HepG2 (cell line): ENCODE measurements at regions not wholly inside any gene's neighbourhood (a gene's known extent, or its start where the extent isn't known, plus 50 kb on each side); places are given as distances from the start of the nearest gene placed in this dataset.

Experiments
- ATAC-seq: fragments of 200-7000 bp; cut with Tn5 transposase; 3 replicates; pipeline ENCODE4 v1.9.1; 2020; ENCODE audit warnings: mild to moderate bottlenecking, moderate library complexity
- BruUV-seq: library from RNA; stranded (reverse); fragments of 400-500 nt; replicated peaks from 2 replicates; lab custom pipeline; 2021; lab: Mats Ljungman, UMichigan
- CTCF ChIA-PET: fragments of 300-600 bp; formaldehyde crosslinking; extraction: SDS; loops from one replicate; lab custom pipeline; 2021; ENCODE audit warnings: low total read pairs, inconsistent platforms, low intra/inter-chr PET ratio; lab: Yijun Ruan, JAX
- POLR2A ChIA-PET: fragments of 350-600 bp; sonication (Branson Sonifier 250); formaldehyde crosslinking; loops from one replicate; lab custom pipeline; 2020; ENCODE audit warnings: antibody characterized with exemption, inconsistent platforms; lab: Yijun Ruan, JAX
- DNase-seq: peaks from one replicate; pipeline ENCODE4 v3.0.0-alpha.2; 2015; ENCODE audit warnings: low spot score
- FAIRE-seq: peaks from 3 replicates; lab custom pipeline; 2011; peaks lifted over from hg19 to GRCh38; lab: Jason Lieb, UNC
- H2AFZ ChIP-seq: one replicate; pipeline ENCODE4 v1.6.1; 2011; ENCODE audit warnings: low read length, inconsistent platforms
- H3K27ac ChIP-seq: fragments of 300-600 bp; 3 replicates; pipeline ENCODE4 v1.8.0; 2011; ENCODE audit warnings: mixed run types, mild to moderate bottlenecking, mixed read lengths, low read length, inconsistent platforms; ENCODE audit not compliant: insufficient read depth; ENCODE audit errors: extremely low read length
- H3K27me3 ChIP-seq, 2 experiments: fragments of 200-600 bp in 1 of 2; 2 replicates in 1 of 2; 3 replicates in 1 of 2; pipeline versions ENCODE4 v1.6.0 to v1.8.0; 2011; ENCODE audit warnings: low read length in 2 of 2, mild to moderate bottlenecking in 2 of 2, moderate library complexity in 2 of 2, inconsistent platforms in 1 of 2; ENCODE audit not compliant: insufficient read depth in 2 of 2, control insufficient read depth in 1 of 2
- H3K36me3 ChIP-seq, 2 experiments: fragments of 200-600 bp in 1 of 2; replicated peaks in 1 of 2; 2 replicates in 1 of 2; 3 replicates in 1 of 2; pipeline versions ENCODE4 v1.5.1 to v1.8.0; 2011; ENCODE audit warnings: low read length in 2 of 2, inconsistent platforms in 1 of 2; ENCODE audit not compliant: insufficient read depth in 2 of 2, control insufficient read depth in 1 of 2
- H3K4me1 ChIP-seq: 2 replicates; pipeline ENCODE4 v1.5.1; 2012; ENCODE audit warnings: low read length, inconsistent platforms; ENCODE audit not compliant: insufficient read depth
- H3K4me2 ChIP-seq: 2 replicates; pipeline ENCODE4 v1.6.0; 2011; ENCODE audit warnings: low read depth, low read length, inconsistent platforms
- H3K4me3 ChIP-seq, 3 experiments: fragments of 200-600 bp in 1 of 3; sonication (generic), shearing (Covaris generic) in 1 of 3; replicated peaks in 1 of 3; 2 replicates each; pipeline ENCODE4 v1.5.1; 2011 to 2016; ENCODE audit warnings: low read length in 3 of 3, inconsistent platforms in 2 of 3, low read depth in 2 of 3, mild to moderate bottlenecking in 2 of 3, control low read depth in 1 of 3, mixed read lengths in 1 of 3; ENCODE audit not compliant: insufficient read depth in 1 of 3
- H3K79me2 ChIP-seq: one replicate; pipeline ENCODE4 v1.6.1; 2011; ENCODE audit warnings: low read length, inconsistent platforms; ENCODE audit not compliant: insufficient read depth
- H3K9ac ChIP-seq: 2 replicates; pipeline ENCODE4 v1.6.0; 2011; ENCODE audit warnings: mild to moderate bottlenecking, low read depth, low read length, inconsistent platforms; ENCODE audit not compliant: insufficient read depth
- H3K9me3 ChIP-seq: 2 replicates; pipeline ENCODE4 v1.5.1; 2012; ENCODE audit warnings: mild to moderate bottlenecking, low read length
- H4K20me1 ChIP-seq: 2 replicates; pipeline ENCODE4 v1.6.0; 2011; ENCODE audit warnings: inconsistent platforms, mild to moderate bottlenecking, low read length, moderate library complexity; ENCODE audit not compliant: insufficient read depth
- GTF2F1 ChIP-seq: fragments of 150-350 bp; IDR thresholded peaks from 2 replicates; pipeline ENCODE4 v1.6.1; 2014; ENCODE audit warnings: low read length
- LRRFIP1 ChIP-seq: sonication (generic); formaldehyde crosslinking; conservative IDR thresholded peaks from 2 replicates; pipeline ENCODE4 v1.4.0; 2020; ENCODE audit warnings: missing genetic modification reagents
- NAIF1 ChIP-seq: sonication (generic); formaldehyde crosslinking; IDR thresholded peaks from 2 replicates; pipeline ENCODE4 v1.5.0; 2020; ENCODE audit warnings: mild to moderate bottlenecking, missing genetic modification reagents, borderline replicate concordance
- TAF1 ChIP-seq: sonication (generic); formaldehyde crosslinking; IDR thresholded peaks from 2 replicates; pipeline ENCODE4 v1.4.0; 2020; ENCODE audit warnings: missing genetic modification reagents
- ZBTB20 ChIP-seq: sonication (generic); formaldehyde crosslinking; IDR thresholded peaks from 2 replicates; pipeline ENCODE4 v1.8.1; 2023; ENCODE audit warnings: missing genetic modification reagents, low read depth, mild to moderate bottlenecking, borderline replicate concordance
- ZBTB7B ChIP-seq: sonication (generic); formaldehyde crosslinking; IDR thresholded peaks from 2 replicates; pipeline ENCODE4 v1.4.0; 2020; ENCODE audit warnings: missing genetic modification reagents
- ZC3H13 ChIP-seq: sonication (generic); formaldehyde crosslinking; IDR thresholded peaks from 2 replicates; pipeline ENCODE4 v1.8.1; 2023; ENCODE audit warnings: mild to moderate bottlenecking, missing genetic modification reagents, moderate library complexity
- ZFAT ChIP-seq: sonication (generic); formaldehyde crosslinking; conservative IDR thresholded peaks from 2 replicates; pipeline ENCODE4 v1.8.1; 2023; ENCODE audit warnings: missing genetic modification reagents, inconsistent platforms
- ZNF562 ChIP-seq: sonication (generic); formaldehyde crosslinking; IDR thresholded peaks from 2 replicates; pipeline ENCODE4 v1.8.0; 2022; ENCODE audit warnings: missing genetic modification reagents, borderline replicate concordance
- ZNF891 ChIP-seq: sonication (generic); formaldehyde crosslinking; IDR thresholded peaks from 2 replicates; pipeline ENCODE4 v1.5.0; 2020; ENCODE audit warnings: mild to moderate bottlenecking, missing genetic modification reagents
- WGBS: methylation state at CpG from one replicate; pipeline ENCODE4 v1.1.6; 2017; ENCODE audit warnings: low lambda C conversion rate; 5-methylcytosine and 5-hydroxymethylcytosine counted together
- in situ Hi-C: cut with HindIII; loops from 2 replicates; pipeline ENCODE4 v1.10.0; 2017; ENCODE audit warnings: low pct_unique_long_range_greater_than_20kb; ENCODE audit not compliant: extremely low pct_ligation_motif_present
- intact Hi-C: fragments of 100-400 bp; cut with micrococcal nuclease; formaldehyde crosslinking; loops from one replicate; pipeline ENCODE4 v1.10.0; 2022; ENCODE audit not compliant: unreplicated experiment
- TF ChIP-seq, protein P1 (sequence below): sonication (generic); formaldehyde crosslinking; IDR thresholded peaks from 2 replicates; pipeline ENCODE4 v1.4.0; 2020; ENCODE audit warnings: missing genetic modification reagents

DNA sequence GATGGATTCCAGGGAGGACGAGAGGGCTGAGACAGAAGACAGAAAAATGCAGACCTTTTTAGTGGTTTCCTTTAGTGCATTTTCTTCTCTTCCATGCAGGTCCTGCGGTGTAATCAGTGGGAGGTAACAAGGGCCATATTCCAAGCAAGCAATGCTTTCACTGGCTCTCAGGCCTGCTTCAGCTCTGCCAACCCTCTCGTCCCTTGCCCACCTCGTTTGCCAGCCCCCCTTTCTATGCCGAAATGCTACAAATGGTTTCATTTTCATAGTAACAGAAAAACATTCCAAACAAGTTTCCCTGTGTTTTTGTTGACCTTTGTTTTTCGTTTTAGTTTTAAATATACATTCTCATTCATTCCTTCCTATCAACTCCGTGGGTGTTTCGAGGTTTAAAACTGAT is 443.1 kb downstream of the TTLL7 start:
- Histone ChIP-seq H3K27ac (no peak overlapping the region), H3K79me2 (no peaks in the 10 kb centered on the region), H3K4me3 (no peak overlapping the region), H4K20me1 (no peaks in the 10 kb centered on the region), H3K9me3 (peaks cover 80% of the 10 kb centered on the region), H2AFZ (no peak overlapping the region), H3K4me1 (no peaks in the 10 kb centered on the region), H3K27me3 (no peaks in the 10 kb centered on the region), H3K4me2 (no peak overlapping the region), H3K9ac (no peak overlapping the region), H3K36me3 (no peaks in the 10 kb centered on the region)
- ATAC-seq = no peak
- in situ Hi-C loops (no loop called here), intact Hi-C loops (no loop called here)
- TF ChIP-seq NAIF1 (CRISPR knock-in tag) = no peak
- no peak for TF ChIP-seq LRRFIP1 (CRISPR knock-in tag)
- TF ChIP-seq ZBTB7B (CRISPR knock-in tag) = no peak
- no peak for TF ChIP-seq ZNF562 (CRISPR knock-in tag)
- no peak for TF ChIP-seq TAF1 (CRISPR knock-in tag)
- TF ChIP-seq, protein P1, sequence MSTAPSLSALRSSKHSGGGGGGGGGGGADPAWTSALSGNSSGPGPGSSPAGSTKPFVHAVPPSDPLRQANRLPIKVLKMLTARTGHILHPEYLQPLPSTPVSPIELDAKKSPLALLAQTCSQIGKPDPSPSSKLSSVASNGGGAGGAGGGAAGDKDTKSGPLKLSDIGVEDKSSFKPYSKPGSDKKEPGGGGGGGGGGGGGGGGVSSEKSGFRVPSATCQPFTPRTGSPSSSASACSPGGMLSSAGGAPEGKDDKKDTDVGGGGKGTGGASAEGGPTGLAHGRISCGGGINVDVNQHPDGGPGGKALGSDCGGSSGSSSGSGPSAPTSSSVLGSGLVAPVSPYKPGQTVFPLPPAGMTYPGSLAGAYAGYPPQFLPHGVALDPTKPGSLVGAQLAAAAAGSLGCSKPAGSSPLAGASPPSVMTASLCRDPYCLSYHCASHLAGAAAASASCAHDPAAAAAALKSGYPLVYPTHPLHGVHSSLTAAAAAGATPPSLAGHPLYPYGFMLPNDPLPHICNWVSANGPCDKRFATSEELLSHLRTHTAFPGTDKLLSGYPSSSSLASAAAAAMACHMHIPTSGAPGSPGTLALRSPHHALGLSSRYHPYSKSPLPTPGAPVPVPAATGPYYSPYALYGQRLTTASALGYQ (CRISPR knock-in tag) = no peak
- no peak for TF ChIP-seq ZFAT (CRISPR knock-in tag)
- TF ChIP-seq ZNF891 (CRISPR knock-in tag) = no peak
- no peak for TF ChIP-seq ZC3H13 (CRISPR knock-in tag)
- TF ChIP-seq GTF2F1 = no peak
- no peak for TF ChIP-seq ZBTB20 (CRISPR knock-in tag)
- 16% methylated on average over 8 of the region's 8 CpGs for WGBS
- POLR2A ChIA-PET = no interaction called here
- CTCF ChIA-PET = no interaction called here
- no peak for DNase-seq
- no TSS peak for BruUV-seq
- no peak for FAIRE-seq
